Ishikawa (cell line): ENCODE measurements at regions not wholly inside any gene's neighbourhood (a gene's known extent, or its start where the extent isn't known, plus 50 kb on each side); places are given as distances from the start of the nearest gene placed in this dataset.

Source experiments
- CEBPB ChIP-seq: IDR thresholded peaks from 2 replicates; pipeline ENCODE4 v1.6.1; 2012
- CREB1 ChIP-seq: IDR thresholded peaks from 2 replicates; pipeline ENCODE4 v1.6.1; 2012; ENCODE audit warnings: low read depth
- EGR1 ChIP-seq: IDR thresholded peaks from 2 replicates; pipeline ENCODE4 v1.6.1; 2012
- EP300 ChIP-seq: IDR thresholded peaks from 2 replicates; pipeline ENCODE4 v1.6.1; 2012; ENCODE audit warnings: borderline replicate concordance
- FOXM1 ChIP-seq: IDR thresholded peaks from 2 replicates; pipeline ENCODE4 v1.6.1; 2012; ENCODE audit warnings: low read depth, borderline replicate concordance
- NFIC ChIP-seq: IDR thresholded peaks from 2 replicates; pipeline ENCODE4 v1.6.1; 2012
- RAD21 ChIP-seq: IDR thresholded peaks from 2 replicates; pipeline ENCODE4 v1.6.1; 2012; ENCODE audit warnings: low read depth
- TAF1 ChIP-seq: IDR thresholded peaks from 2 replicates; pipeline ENCODE4 v1.6.1; 2012; ENCODE audit warnings: low read depth, mild to moderate bottlenecking
- TCF12 ChIP-seq: IDR thresholded peaks from 2 replicates; pipeline ENCODE4 v1.6.1; 2012; ENCODE audit warnings: low read depth
- TEAD4 ChIP-seq: IDR thresholded peaks from 2 replicates; pipeline ENCODE4 v1.6.1; 2012
- YY1 ChIP-seq: IDR thresholded peaks from 2 replicates; pipeline ENCODE4 v1.6.1; 2012; ENCODE audit warnings: low read depth
- ZBTB7A ChIP-seq: IDR thresholded peaks from 2 replicates; pipeline ENCODE4 v1.6.1; 2012; ENCODE audit warnings: low read depth
- TF ChIP-seq, protein P1 (sequence below): IDR thresholded peaks from 2 replicates; pipeline ENCODE4 v1.6.1; 2012
- TF ChIP-seq, protein P2 (sequence below): IDR thresholded peaks from 2 replicates; pipeline ENCODE4 v1.6.1; 2012
- TF ChIP-seq, protein P3 (sequence below): IDR thresholded peaks from 2 replicates; pipeline ENCODE4 v1.6.1; 2012; ENCODE audit warnings: low read depth, mild to moderate bottlenecking

DNA sequence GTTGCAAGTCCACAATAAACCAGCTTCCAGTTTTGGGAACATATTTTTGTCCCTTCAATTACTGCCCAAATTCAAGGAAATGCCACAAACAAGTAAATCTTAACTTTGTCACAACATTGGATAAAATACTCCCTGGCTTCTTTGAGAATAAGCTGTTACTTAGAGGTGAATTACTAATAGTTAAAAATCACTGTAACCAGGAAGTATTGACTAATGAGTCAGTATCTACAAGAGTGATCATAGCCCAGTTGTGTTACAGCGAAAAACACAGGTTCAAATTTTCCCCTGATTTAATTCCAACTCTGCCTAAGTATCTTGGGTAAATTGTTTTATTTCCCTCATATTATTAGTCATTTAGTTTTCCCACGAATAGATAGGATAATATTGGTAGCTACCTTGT is 291.2 kb upstream of the PPARGC1A start:
- TF ChIP-seq, protein P1, sequence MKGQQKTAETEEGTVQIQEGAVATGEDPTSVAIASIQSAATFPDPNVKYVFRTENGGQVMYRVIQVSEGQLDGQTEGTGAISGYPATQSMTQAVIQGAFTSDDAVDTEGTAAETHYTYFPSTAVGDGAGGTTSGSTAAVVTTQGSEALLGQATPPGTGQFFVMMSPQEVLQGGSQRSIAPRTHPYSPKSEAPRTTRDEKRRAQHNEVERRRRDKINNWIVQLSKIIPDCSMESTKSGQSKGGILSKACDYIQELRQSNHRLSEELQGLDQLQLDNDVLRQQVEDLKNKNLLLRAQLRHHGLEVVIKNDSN, result no peak
- TF ChIP-seq EP300 (no peak), CREB1 (no peak), ZBTB7A (no peak), YY1 (no peak), FOXM1 (no peak), TCF12 (no peak), NFIC (no peak)
- TF ChIP-seq, protein P2, sequence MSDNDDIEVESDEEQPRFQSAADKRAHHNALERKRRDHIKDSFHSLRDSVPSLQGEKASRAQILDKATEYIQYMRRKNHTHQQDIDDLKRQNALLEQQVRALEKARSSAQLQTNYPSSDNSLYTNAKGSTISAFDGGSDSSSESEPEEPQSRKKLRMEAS, result no peak

DNA sequence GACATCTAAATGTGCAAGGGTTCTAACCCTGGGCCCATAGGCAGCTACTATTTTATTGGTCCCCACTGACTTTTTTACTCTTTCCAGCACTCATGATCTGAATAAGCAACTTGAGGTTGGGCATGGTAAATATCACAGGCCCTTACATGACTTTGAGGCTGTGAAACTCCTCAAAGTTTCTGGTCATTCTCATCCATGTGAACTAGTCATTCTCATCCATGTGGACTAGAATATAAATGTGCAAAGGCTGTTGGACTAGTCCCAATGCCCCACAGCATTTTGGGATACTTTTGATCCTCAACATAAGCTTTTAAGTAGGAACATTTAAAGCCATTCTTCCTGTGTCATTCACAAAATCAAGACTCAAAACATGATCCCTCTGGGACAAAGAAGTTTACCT is 290.7 kb upstream of the PPARGC1A start:
- TF ChIP-seq EP300 (no peak), YY1 (no peak), TCF12 (no peak), TAF1 (no peak), FOXM1 (no peak), TEAD4 (no peak), NFIC (no peak), CREB1 (no peak), ZBTB7A (no peak), EGR1 (no peak), CEBPB (no peak), RAD21 (no peak)
- TF ChIP-seq, protein P1, result no peak
- TF ChIP-seq, protein P2, result no peak
- TF ChIP-seq, protein P3, sequence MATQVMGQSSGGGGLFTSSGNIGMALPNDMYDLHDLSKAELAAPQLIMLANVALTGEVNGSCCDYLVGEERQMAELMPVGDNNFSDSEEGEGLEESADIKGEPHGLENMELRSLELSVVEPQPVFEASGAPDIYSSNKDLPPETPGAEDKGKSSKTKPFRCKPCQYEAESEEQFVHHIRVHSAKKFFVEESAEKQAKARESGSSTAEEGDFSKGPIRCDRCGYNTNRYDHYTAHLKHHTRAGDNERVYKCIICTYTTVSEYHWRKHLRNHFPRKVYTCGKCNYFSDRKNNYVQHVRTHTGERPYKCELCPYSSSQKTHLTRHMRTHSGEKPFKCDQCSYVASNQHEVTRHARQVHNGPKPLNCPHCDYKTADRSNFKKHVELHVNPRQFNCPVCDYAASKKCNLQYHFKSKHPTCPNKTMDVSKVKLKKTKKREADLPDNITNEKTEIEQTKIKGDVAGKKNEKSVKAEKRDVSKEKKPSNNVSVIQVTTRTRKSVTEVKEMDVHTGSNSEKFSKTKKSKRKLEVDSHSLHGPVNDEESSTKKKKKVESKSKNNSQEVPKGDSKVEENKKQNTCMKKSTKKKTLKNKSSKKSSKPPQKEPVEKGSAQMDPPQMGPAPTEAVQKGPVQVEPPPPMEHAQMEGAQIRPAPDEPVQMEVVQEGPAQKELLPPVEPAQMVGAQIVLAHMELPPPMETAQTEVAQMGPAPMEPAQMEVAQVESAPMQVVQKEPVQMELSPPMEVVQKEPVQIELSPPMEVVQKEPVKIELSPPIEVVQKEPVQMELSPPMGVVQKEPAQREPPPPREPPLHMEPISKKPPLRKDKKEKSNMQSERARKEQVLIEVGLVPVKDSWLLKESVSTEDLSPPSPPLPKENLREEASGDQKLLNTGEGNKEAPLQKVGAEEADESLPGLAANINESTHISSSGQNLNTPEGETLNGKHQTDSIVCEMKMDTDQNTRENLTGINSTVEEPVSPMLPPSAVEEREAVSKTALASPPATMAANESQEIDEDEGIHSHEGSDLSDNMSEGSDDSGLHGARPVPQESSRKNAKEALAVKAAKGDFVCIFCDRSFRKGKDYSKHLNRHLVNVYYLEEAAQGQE, result no peak

DNA sequence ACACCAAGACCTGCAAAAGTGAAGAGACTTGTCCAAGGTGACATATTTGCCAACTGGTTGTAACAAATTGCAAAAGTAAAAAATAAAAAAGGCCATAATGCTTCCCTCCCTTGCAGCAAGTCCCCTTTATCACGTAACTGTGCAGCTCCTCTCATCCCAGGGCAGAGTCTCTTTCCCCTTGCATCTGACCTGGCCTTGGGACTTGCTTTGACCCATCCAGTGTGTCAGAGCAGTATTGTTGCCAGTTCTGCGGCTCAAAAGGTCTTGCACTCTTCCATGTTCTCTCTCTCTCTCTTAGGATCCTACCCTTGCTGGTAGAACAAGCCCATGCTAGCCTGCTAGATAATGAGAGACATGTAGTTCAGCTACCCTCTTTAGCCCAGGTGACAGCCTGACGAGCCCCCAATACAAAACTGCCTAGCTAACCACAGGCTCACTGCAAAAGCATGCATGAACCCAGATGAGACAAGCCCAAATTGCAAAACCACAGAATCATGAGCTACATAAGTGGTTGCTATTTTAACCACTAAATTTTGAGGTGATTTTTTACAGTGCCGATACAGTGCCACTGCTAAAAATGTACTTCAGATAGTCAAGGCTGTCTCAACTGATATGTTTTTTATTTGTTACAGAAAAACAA is 289.5 kb upstream of the PPARGC1A start:
- TF ChIP-seq EP300 (no peak), EGR1 (no peak), NFIC (no peak), YY1 (no peak), FOXM1 (no peak), TEAD4 (no peak), RAD21 (no peak), TCF12 (no peak), CEBPB (no peak), ZBTB7A (no peak), CREB1 (no peak), TAF1 (no peak)
- TF ChIP-seq, protein P2, result no peak
- TF ChIP-seq, protein P3, result no peak
- TF ChIP-seq, protein P1, result no peak

DNA sequence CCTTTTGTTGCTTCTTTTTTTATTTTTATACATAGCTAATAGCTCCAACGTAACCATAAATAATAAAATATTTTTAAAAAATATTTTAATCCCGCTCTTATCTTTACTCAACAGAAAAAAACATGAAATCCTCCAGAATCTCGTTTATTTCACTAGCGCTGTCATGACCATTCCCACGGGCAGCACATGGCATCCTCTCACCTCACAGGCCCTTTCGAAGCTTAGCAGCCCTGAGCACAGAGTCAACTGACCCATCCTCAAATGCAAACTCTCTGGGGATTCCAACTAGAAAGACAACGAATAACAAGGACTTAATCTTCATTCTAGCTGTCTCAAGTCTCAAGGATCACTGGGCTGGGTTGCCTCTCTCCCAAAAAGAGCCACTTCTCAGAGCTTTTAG is 285.9 kb upstream of the PPARGC1A start:
- no peak for TF ChIP-seq TEAD4
- no peak for TF ChIP-seq EGR1
- no peak for TF ChIP-seq ZBTB7A

DNA sequence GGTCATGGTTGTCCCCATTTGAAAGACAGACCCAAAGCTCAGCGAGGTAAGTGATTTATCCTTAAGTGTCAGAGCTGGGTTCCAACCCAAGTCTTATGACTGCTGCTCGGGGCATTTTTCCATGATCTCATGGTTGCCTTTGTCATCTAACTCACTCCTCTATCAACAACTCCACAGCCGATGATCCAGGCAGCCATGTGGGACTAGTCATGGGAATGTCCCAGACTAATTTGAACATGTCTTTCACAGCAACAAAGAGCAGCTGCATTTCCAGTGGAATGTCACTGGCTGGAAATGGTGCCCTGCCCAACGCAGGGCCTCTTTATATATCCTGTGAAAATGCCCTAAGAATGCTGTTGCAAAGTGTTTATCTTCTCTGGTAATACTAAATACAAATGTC is 284.8 kb upstream of the PPARGC1A start:
- no peak for TF ChIP-seq YY1

DNA sequence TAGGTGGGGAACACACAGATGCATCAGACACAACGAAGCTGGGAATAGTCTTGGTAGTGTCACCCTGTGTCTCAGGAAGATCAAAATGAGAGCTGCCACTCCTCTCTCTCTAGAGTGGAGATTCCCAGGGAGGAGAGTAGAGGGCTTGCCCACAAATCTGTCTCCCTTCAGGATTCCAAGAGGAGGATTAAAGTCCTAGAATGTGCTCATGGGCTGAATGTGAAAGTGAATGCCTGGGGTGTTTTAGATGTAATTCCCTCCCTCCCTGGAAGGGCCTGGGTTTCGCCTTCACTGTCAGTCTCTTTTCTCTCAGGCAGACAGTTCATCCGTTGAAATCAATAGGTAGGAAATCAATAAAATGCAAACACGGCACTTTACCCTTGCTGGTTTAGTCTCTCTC is 282.6 kb upstream of the PPARGC1A start:
- TF ChIP-seq EP300 (no peak), FOXM1 (no peak), YY1 (no peak), TCF12 (no peak), TAF1 (no peak), RAD21 (no peak), EGR1 (no peak), CEBPB (no peak), ZBTB7A (no peak), CREB1 (no peak), NFIC (no peak), TEAD4 (no peak)
- TF ChIP-seq, protein P2, result no peak
- TF ChIP-seq, protein P1, result no peak
- TF ChIP-seq, protein P3, result no peak
